ENCODE measurements at regions not wholly inside any gene's neighbourhood (a gene's known extent, or its start where the extent isn't known, plus 50 kb on each side); places are given as distances from the start of the nearest gene placed in this dataset.

DNA sequence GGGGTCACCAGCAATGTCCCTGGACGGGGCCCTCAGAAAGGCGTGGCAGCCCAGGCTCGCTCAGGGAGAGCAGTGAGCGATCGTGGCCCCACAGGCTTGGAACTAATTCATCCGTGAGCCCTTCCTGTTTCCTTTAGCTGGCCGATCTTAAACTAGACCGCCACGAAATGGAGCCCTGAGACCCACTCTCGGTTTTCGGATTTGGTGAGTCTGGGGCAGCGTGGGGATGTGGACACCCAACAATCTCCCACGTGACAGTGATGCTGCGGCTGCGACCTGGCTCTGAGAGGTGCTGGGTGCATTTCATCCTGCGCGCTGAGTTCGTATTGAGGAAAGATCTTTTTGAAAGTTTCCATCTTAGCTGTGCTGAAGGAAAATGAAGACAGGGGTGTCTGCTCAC is 501.3 kb upstream of the B3GAT1 start:
- H3K4me3 ChIP-seq: no peak overlapping the region
- WGBS, 2 donors: 82 to 85% methylated on average over 18 of the region's 18 CpGs

DNA sequence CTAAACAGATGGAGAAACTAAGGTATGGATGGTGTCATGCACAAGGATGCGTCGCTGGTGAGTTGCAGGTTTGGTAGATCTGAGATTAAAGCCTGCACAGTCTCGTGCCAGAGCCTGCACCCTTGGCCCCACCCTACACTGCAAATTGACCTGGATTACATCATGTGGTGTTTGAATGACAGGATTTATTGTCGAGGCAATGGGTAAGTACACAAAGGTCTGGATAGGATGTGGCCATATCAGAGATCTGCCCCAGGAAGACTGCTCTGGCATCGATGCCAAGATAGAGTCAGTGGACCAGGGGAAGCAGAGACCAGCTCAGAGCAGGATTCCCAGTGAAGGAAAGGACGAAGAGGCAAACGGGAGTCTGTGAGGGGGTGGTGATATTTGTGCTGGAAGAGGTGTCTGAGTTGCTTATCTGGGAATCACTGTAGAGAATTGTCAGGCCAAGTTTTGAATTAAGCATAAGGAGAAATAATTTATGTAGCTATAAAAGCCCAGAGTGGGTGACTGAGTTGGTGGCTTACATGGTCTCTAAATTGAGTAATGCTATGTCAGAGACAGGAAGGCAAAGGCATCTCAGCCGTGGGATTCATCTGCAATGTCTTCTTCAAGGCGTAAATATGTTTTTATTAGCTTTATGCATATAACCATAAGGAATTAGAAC is 499.6 kb upstream of the B3GAT1 start:
- no peak for TF ChIP-seq POLR2AphosphoS5 (IDR thresholded peaks at IDR 0.05)
- no peak for TF ChIP-seq POLR2A (IDR thresholded peaks at IDR 0.05)
- no peak for TF ChIP-seq EP300 (IDR thresholded peaks at IDR 0.05)
- TF ChIP-seq, protein P1, sequence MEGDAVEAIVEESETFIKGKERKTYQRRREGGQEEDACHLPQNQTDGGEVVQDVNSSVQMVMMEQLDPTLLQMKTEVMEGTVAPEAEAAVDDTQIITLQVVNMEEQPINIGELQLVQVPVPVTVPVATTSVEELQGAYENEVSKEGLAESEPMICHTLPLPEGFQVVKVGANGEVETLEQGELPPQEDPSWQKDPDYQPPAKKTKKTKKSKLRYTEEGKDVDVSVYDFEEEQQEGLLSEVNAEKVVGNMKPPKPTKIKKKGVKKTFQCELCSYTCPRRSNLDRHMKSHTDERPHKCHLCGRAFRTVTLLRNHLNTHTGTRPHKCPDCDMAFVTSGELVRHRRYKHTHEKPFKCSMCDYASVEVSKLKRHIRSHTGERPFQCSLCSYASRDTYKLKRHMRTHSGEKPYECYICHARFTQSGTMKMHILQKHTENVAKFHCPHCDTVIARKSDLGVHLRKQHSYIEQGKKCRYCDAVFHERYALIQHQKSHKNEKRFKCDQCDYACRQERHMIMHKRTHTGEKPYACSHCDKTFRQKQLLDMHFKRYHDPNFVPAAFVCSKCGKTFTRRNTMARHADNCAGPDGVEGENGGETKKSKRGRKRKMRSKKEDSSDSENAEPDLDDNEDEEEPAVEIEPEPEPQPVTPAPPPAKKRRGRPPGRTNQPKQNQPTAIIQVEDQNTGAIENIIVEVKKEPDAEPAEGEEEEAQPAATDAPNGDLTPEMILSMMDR (IDR thresholded peaks at IDR 0.05): no peak
- intact Hi-C loops (cut with DNase I): no loop called here
- H3K27me3 ChIP-seq: no peaks in the 10 kb centered on the region
- no peaks in the 10 kb centered on the region for H3K9me3 ChIP-seq
- no peak overlapping the region for H3K27ac ChIP-seq
- H3K36me3 ChIP-seq: no peaks in the 10 kb centered on the region
- WGBS, 2 donors: 28 to 59% methylated on average over 9 of the region's 9 CpGs
- H3K4me1 ChIP-seq: peaks cover 0 to 25% (median 19%) of the 10 kb centered on the region in 4 donors
- DNase-seq: no peak
- no peak overlapping the region for H3K4me3 ChIP-seq

More for the DNA sequence above, 501.3 kb upstream of the B3GAT1 start:
- Histone ChIP-seq H3K27ac (no peak overlapping the region), H3K4me1 (peaks cover 0 to 25% (median 19%) of the 10 kb centered on the region in 4 donors), H3K27me3 (no peaks in the 10 kb centered on the region), H3K9me3 (no peaks in the 10 kb centered on the region), H3K36me3 (no peaks in the 10 kb centered on the region)
- DNase-seq: no peak
- intact Hi-C loops (cut with DNase I): no loop called here
- TF ChIP-seq, protein P1 (IDR thresholded peaks at IDR 0.05): no peak
- TF ChIP-seq EP300 (IDR thresholded peaks at IDR 0.05) (no peak), POLR2A (IDR thresholded peaks at IDR 0.05) (no peak), POLR2AphosphoS5 (IDR thresholded peaks at IDR 0.05) (no peak)

DNA sequence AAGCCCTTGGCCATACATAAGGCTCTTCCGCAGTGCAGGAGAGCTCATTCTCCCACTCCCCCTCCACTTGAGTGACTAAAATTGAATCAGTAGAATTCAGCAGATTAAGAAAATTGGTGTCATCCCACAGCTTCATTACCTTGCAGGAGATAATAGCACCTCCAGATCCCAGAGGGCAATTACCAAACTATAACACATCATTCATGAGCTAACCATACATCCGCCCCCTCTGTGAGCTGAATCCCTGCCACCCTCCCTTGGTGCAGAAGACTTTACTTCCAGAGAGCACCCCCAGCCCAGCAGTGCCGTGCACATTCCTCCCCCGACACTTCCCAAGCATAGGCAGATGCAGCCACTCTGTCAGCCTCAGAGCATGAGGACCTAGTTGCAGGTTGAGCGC is 496.5 kb upstream of the B3GAT1 start:
- no peaks in the 10 kb centered on the region for H3K9me3 ChIP-seq
- H3K4me1 ChIP-seq: peaks cover 0 to 15% (median 11%) of the 10 kb centered on the region in 4 donors
- H3K27me3 ChIP-seq: peaks cover 3 to 29% (median 8%) of the 10 kb centered on the region in 3 donors
- WGBS, 2 donors: 88% methylated on average over 5 of the region's 5 CpGs
- intact Hi-C loops (cut with DNase I): no loop called here
- TF ChIP-seq, protein P1 (IDR thresholded peaks at IDR 0.05): no peak
- TF ChIP-seq EP300 (IDR thresholded peaks at IDR 0.05): no peak
- no peak overlapping the region for H3K27ac ChIP-seq
- no peaks in the 10 kb centered on the region for H3K36me3 ChIP-seq
- no peak for DNase-seq
- H3K4me3 ChIP-seq: no peak overlapping the region

DNA sequence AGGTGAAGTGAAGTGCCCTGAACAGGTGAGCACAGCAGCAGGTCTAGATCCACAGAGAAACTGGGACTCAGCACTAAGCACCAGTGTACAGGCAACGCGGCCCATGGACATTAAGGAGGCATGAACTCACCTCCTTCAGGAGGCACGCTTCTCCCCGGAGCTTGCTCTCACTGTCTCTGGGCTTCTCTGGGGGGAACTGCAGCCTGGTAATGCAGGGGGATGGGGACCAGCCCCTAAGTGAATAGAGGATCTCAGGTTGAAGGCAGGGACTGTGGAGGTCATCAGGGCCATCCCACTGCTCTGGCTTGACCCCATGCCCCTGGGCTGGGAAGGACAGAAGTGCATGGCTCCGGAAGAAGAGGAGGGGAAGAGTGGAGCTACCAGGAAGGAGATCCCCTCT is 495.6 kb upstream of the B3GAT1 start:
- WGBS, 2 donors: 87 to 94% methylated on average over 5 of the region's 5 CpGs
- intact Hi-C loops (cut with DNase I): no loop called here
- H3K27me3 ChIP-seq: peaks cover 3 to 38% (median 13%) of the 10 kb centered on the region in 3 donors
- no peak for DNase-seq
- H3K27ac ChIP-seq: no peak overlapping the region
- H3K9me3 ChIP-seq: no peaks in the 10 kb centered on the region
- H3K4me3 ChIP-seq: no peak overlapping the region
- no peaks in the 10 kb centered on the region for H3K36me3 ChIP-seq
- H3K4me1 ChIP-seq: peaks cover 0 to 15% (median 11%) of the 10 kb centered on the region in 4 donors
- TF ChIP-seq EP300 (IDR thresholded peaks at IDR 0.05) (no peak), POLR2A (IDR thresholded peaks at IDR 0.05) (no peak), POLR2AphosphoS5 (IDR thresholded peaks at IDR 0.05) (no peak)
- TF ChIP-seq, protein P1 (IDR thresholded peaks at IDR 0.05): no peak

Measured in sigmoid colon (tissue), 6 donors.